ENCODE measurements at regions not wholly inside any gene's neighbourhood (a gene's known extent, or its start where the extent isn't known, plus 50 kb on each side); places are given as distances from the start of the nearest gene placed in this dataset.

- no peak for TF ChIP-seq CTCF (IDR thresholded peaks at IDR 0.05; ENCODE audit: poor library complexity)
- no peak for TF ChIP-seq EZH2phosphoT487 (IDR thresholded peaks at IDR 0.05; ENCODE audit: low read depth, severe bottlenecking, unreplicated experiment)
- TF ChIP-seq EZH2 (IDR thresholded peaks at IDR 0.05; ENCODE audit: borderline replicate concordance), result no peak
Observed at GRCh38 chr1:58927722-58928085, 143.9 kb upstream of the JUN start.

Data from hepatocyte (in vitro differentiated cells).